Neural crest cell (in vitro differentiated cells): ENCODE measurements at regions not wholly inside any gene's neighbourhood (a gene's known extent, or its start where the extent isn't known, plus 50 kb on each side); places are given as distances from the start of the nearest gene placed in this dataset.

ENCODE experiments used
- DNase-seq: peaks from one replicate; pipeline ENCODE4 v3.0.0; 2021; ENCODE audit warnings: low read depth, mixed read lengths, low spot score
- H3K27ac Mint-ChIP-seq: one replicate; pipeline ENCODE4 v1.8.0; 2021; ENCODE audit warnings: mild to moderate bottlenecking, mixed read lengths; ENCODE audit not compliant: unreplicated experiment
- H3K27me3 Mint-ChIP-seq: 2 replicates; pipeline ENCODE4 v1.8.0; 2021; ENCODE audit warnings: low read depth, mild to moderate bottlenecking, mixed read lengths
- H3K36me3 Mint-ChIP-seq: 2 replicates; pipeline ENCODE4 v1.8.0; 2021; ENCODE audit warnings: low read depth, mild to moderate bottlenecking, mixed read lengths
- H3K4me1 Mint-ChIP-seq: 2 replicates; pipeline ENCODE4 v1.8.0; 2021; ENCODE audit warnings: mixed read lengths
- H3K4me3 Mint-ChIP-seq: one replicate; pipeline ENCODE4 v1.8.0; 2021; ENCODE audit warnings: mild to moderate bottlenecking, mixed read lengths
- H3K9me3 Mint-ChIP-seq: 2 replicates; pipeline ENCODE4 v1.8.0; 2021; ENCODE audit warnings: mixed read lengths
- TF ChIP-seq, protein P1 (sequence below): fragments of 200-600 bp; sonication (generic); conservative IDR thresholded peaks from 2 replicates; pipeline ENCODE4 v1.5.0; 2021; ENCODE audit warnings: antibody characterized with exemption, mild to moderate bottlenecking

DNA sequence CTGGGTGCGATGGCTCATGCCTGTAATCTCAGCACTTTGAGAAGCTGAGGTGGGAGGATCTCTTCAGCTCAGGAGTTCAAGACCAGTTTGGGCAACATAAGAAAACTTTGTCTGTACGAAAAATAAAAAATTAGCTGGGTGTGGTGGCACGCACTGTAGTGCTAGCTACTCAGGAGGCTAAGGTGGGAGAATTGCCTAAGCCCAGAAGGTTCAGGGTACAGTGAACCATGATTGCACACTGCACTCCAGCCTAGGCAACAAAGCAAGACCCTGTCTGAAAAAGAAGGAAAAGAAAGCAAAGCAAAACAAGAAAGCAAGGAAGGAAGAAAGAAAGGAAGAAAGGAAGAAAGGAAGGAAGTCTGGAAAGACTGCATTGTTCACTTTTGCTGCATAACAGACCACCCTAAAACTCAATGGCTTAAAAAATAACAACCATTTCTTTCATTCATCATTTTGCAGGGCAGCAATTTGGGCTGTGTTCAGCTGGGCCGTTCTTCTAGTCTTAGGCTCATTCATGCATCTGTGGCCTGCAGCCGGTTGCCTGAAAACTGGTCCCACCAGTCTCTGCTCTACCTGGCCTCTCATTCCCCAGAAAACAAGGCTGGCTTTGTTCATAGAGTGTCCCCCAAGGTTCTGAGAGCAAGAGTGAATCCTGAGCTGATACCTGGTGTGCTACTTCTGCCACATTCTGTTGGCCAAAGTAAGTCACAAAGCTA is 82.4 kb upstream of the MIER3 start:
- Mint-ChIP-seq H3K4me3 (no peak overlapping the region), H3K27me3 (no peaks in the 10 kb centered on the region), H3K4me1 (no peaks in the 10 kb centered on the region), H3K27ac (no peak overlapping the region), H3K36me3 (no peaks in the 10 kb centered on the region), H3K9me3 (no peaks in the 10 kb centered on the region)
- TF ChIP-seq, protein P1, sequence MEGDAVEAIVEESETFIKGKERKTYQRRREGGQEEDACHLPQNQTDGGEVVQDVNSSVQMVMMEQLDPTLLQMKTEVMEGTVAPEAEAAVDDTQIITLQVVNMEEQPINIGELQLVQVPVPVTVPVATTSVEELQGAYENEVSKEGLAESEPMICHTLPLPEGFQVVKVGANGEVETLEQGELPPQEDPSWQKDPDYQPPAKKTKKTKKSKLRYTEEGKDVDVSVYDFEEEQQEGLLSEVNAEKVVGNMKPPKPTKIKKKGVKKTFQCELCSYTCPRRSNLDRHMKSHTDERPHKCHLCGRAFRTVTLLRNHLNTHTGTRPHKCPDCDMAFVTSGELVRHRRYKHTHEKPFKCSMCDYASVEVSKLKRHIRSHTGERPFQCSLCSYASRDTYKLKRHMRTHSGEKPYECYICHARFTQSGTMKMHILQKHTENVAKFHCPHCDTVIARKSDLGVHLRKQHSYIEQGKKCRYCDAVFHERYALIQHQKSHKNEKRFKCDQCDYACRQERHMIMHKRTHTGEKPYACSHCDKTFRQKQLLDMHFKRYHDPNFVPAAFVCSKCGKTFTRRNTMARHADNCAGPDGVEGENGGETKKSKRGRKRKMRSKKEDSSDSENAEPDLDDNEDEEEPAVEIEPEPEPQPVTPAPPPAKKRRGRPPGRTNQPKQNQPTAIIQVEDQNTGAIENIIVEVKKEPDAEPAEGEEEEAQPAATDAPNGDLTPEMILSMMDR, result no peak
- DNase-seq, result no peak

DNA sequence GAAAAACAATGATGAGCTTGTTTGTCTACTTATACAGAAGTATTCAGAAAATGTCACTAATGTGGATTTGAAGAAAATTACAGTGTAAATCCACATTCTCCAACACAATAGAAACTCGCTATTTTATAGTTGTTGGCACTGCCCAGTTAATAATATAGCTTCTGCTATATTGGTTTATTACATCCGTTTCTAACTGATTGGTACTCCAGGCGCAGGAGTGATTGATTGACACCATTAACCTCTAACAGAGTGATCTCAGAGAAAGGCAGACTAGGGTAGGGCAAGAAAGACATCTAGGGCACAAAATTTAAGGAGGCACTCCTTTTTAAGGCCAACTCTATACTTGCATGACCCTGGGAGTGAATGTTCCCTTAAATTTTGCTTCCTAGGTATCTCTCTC is 84.0 kb upstream of the MIER3 start:
- no peaks in the 10 kb centered on the region for H3K9me3 Mint-ChIP-seq
- H3K27ac Mint-ChIP-seq, result no peak overlapping the region
- no peaks in the 10 kb centered on the region for H3K27me3 Mint-ChIP-seq
- no peaks in the 10 kb centered on the region for H3K4me1 Mint-ChIP-seq
- no peaks in the 10 kb centered on the region for H3K36me3 Mint-ChIP-seq
- H3K4me3 Mint-ChIP-seq, result no peak overlapping the region
- no peak for DNase-seq
- TF ChIP-seq, protein P1, result no peak

DNA sequence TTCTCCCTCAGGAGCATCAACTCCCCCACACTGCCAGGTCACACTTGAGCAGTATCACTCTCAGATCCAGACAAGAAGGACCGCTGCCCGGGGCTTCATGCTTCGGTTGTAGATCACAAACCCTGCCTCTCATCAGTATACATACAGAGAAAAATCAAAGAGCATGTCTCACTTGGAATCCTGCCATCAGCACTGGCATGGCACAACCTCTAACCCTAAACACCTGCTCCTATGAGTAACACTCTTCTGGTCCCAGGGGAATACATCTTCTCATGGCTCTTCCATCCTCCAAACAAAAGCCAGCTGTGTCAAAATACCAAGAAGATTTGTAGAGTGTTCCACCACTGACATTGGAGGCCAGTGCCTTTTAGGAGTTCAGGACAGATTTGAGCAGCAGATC is 84.8 kb upstream of the MIER3 start:
- no peak overlapping the region for H3K27ac Mint-ChIP-seq
- no peak for DNase-seq
- H3K4me1 Mint-ChIP-seq, result no peaks in the 10 kb centered on the region
- no peaks in the 10 kb centered on the region for H3K36me3 Mint-ChIP-seq
- TF ChIP-seq, protein P1, result no peak
- H3K4me3 Mint-ChIP-seq, result no peak overlapping the region
- no peaks in the 10 kb centered on the region for H3K9me3 Mint-ChIP-seq
- H3K27me3 Mint-ChIP-seq, result no peaks in the 10 kb centered on the region

DNA sequence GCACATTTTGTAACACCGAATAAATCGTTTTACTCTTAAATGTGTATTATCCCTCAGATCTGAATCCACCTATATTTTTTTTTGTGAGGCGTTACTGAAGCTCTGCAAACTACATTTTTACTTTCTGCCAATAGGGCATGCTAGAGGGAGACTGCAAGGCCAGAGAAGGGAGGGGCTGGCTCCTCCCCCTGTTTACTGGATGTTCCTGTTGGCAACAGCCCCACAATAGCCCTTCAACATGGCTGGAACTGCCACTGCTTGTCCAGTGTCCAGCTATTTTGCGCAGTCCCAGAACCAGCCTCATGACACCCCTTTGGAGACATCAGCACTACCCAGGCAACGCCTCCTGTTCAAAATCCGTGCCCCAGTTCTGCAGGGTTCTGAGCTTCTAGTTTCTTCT is 85.4 kb upstream of the MIER3 start:
- no peaks in the 10 kb centered on the region for H3K36me3 Mint-ChIP-seq
- no peak overlapping the region for H3K4me3 Mint-ChIP-seq
- no peaks in the 10 kb centered on the region for H3K27me3 Mint-ChIP-seq
- no peaks in the 10 kb centered on the region for H3K9me3 Mint-ChIP-seq
- H3K27ac Mint-ChIP-seq, result no peak overlapping the region
- TF ChIP-seq, protein P1, result no peak
- H3K4me1 Mint-ChIP-seq, result no peaks in the 10 kb centered on the region
- DNase-seq, result no peak

DNA sequence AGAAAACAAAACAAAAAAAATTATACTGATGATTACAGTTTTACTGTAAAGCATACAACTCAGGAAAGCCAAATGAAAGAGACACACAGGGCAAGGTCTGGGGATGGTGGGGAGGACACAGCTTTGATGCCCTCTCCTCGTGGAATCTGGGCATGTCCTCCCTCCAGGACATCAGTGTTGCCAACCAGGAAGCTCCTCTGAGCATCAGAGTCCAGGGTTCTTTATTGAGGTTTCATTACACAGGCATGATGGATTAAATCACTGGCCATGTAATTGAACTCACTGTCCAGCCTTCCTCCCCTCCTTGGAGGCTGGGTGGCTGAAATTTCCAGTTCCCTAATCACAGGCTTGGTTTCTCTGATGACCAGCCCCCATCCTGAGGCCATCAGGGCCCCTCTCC is 89.6 kb upstream of the MIER3 start:
- Mint-ChIP-seq H3K27ac (no peak overlapping the region), H3K4me3 (no peak overlapping the region), H3K27me3 (no peaks in the 10 kb centered on the region), H3K36me3 (no peaks in the 10 kb centered on the region), H3K4me1 (no peaks in the 10 kb centered on the region), H3K9me3 (no peaks in the 10 kb centered on the region)
- no peak for DNase-seq
- TF ChIP-seq, protein P1, result no peak
